ENCODE measurements at regions not wholly inside any gene's neighbourhood (a gene's known extent, or its start where the extent isn't known, plus 50 kb on each side); places are given as distances from the start of the nearest gene placed in this dataset.

- no peak for TF ChIP-seq REST (IDR thresholded peaks at IDR 0.05; ENCODE audit: low read depth)
- TF ChIP-seq YY1 (IDR thresholded peaks at IDR 0.05; ENCODE audit: low read depth) = no peak
- TF ChIP-seq CEBPB (IDR thresholded peaks at IDR 0.05) = no peak
Observed at GRCh38 chr12:25681580-25681979, 128.5 kb upstream of the LMNTD1 start.
